OCI-LY7 (cell line): ENCODE measurements at regions not wholly inside any gene's neighbourhood (a gene's known extent, or its start where the extent isn't known, plus 50 kb on each side); places are given as distances from the start of the nearest gene placed in this dataset.

ENCODE experiments used
- BruUV-seq: library from RNA; stranded (reverse); fragments of 400-500 nt; replicated peaks from 2 replicates; lab custom pipeline; 2021; lab: Mats Ljungman, UMichigan
- CTCF ChIA-PET: fragments of 300-600 bp; sonication (Branson Sonifier 250); formaldehyde crosslinking; loops from one replicate; lab custom pipeline; 2022; ENCODE audit warnings: antibody characterized with exemption; ENCODE audit not compliant: unreplicated experiment; lab: Charles Lee
- POLR2A ChIA-PET: fragments of 300-600 bp; sonication (Branson Sonifier 250); formaldehyde crosslinking; loops from one replicate; lab custom pipeline; 2022; ENCODE audit warnings: antibody characterized with exemption; lab: Charles Lee
- DNase-seq: peaks from one replicate; pipeline ENCODE4 v3.0.0-alpha.2; 2015; ENCODE audit warnings: low spot score
- H2AFZ ChIP-seq: fragments of 200-600 bp; sonication (generic), shearing (Covaris generic); 2 replicates; pipeline ENCODE4 v1.6.1; 2014; ENCODE audit warnings: mild to moderate bottlenecking, antibody characterized with exemption, low read length, moderate library complexity
- H3K27ac ChIP-seq: fragments of 200-600 bp; sonication (generic); 2 replicates; pipeline ENCODE4 v1.5.1; 2014; ENCODE audit warnings: mixed run types, low read depth, mild to moderate bottlenecking, moderate library complexity, low read length, inconsistent platforms; ENCODE audit not compliant: poor library complexity, severe bottlenecking
- H3K36me3 ChIP-seq: fragments of 200-600 bp; sonication (generic); 2 replicates; pipeline ENCODE4 v1.6.1; 2014; ENCODE audit warnings: mild to moderate bottlenecking, antibody characterized with exemption, low read length, moderate library complexity, mixed read lengths; ENCODE audit not compliant: insufficient read depth
- H3K4me1 ChIP-seq: fragments of 200-600 bp; sonication (generic); 2 replicates; pipeline ENCODE4 v1.5.1; 2014; ENCODE audit warnings: mild to moderate bottlenecking, low read length; ENCODE audit not compliant: insufficient read depth, poor library complexity, severe bottlenecking
- H3K4me2 ChIP-seq: fragments of 200-600 bp; sonication (generic); 2 replicates; pipeline ENCODE4 v1.6.1; 2014; ENCODE audit warnings: mild to moderate bottlenecking, low read length
- H3K4me3 ChIP-seq: fragments of 200-600 bp; sonication (generic); 2 replicates; pipeline ENCODE4 v1.5.1; 2014; ENCODE audit warnings: mild to moderate bottlenecking, low read depth, low read length; ENCODE audit not compliant: poor library complexity, severe bottlenecking
- H3K79me2 ChIP-seq: fragments of 200-600 bp; sonication (generic); 2 replicates; pipeline ENCODE4 v1.6.1; 2016; ENCODE audit warnings: low read depth, mild to moderate bottlenecking, low read length, moderate library complexity, mixed read lengths; ENCODE audit not compliant: insufficient read depth
- H3K9me2 ChIP-seq: fragments of 200-600 bp; sonication (generic); 2 replicates; pipeline ENCODE4 v1.6.1; 2016; ENCODE audit warnings: mild to moderate bottlenecking, low read length, mixed read lengths; ENCODE audit not compliant: insufficient read depth
- H3K9me3 ChIP-seq: fragments of 200-600 bp; sonication (generic); 2 replicates; pipeline ENCODE4 v1.6.1; 2014; ENCODE audit warnings: mild to moderate bottlenecking, mixed run types, low read length, mixed read lengths
- H4K20me1 ChIP-seq: fragments of 200-600 bp; sonication (generic); 2 replicates; pipeline ENCODE4 v1.6.1; 2014; ENCODE audit warnings: mild to moderate bottlenecking, antibody characterized with exemption, low read length, moderate library complexity, mixed read lengths; ENCODE audit not compliant: insufficient read depth
- EZH2phosphoT487 ChIP-seq: fragments of 200-600 bp; sonication (generic); IDR thresholded peaks from 2 replicates; pipeline ENCODE4 v1.6.1; 2018; ENCODE audit warnings: low read depth, borderline replicate concordance, mild to moderate bottlenecking, mixed run types, antibody characterized with exemption, low read length, moderate library complexity, mixed read lengths
- intact Hi-C: fragments of 100-400 bp; cut with micrococcal nuclease; formaldehyde crosslinking; loops from one replicate; pipeline ENCODE4 v1.10.0; 2022; ENCODE audit not compliant: unreplicated experiment
- TF ChIP-seq, protein P1 (sequence below): fragments of 200-600 bp; sonication (generic); conservative IDR thresholded peaks from 2 replicates; pipeline ENCODE4 v1.5.1; 2014; ENCODE audit warnings: mild to moderate bottlenecking, antibody characterized with exemption, low read length, moderate library complexity, mixed read lengths

DNA sequence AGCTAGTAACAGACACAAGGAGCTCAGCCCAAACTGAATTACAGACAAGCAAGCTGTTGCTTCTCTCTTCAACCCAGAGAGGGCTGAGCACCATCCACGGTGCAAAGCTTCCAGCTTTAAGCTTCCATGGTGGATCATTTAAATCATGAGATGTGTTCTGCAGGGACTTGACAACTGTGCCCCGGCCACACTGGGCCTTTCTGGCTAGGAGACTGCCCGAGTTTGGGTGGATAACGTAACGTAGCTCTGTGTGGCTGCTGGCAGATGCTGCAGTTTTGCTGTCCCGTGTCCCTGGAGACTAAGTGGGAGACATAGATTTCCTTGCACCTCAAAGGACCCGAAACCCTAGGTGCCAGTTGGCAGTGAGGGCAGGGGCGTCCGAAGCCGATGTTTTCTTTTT lies 234.0 kb downstream of the IRX2 start:
- POLR2A ChIA-PET, result interaction anchor here (0.7 to 1.0 kb wide), 2 partner anchors 38 to 40 kb away, joined by 3 to 4 read pairs; no protein-coding TSS in a partner anchor

DNA sequence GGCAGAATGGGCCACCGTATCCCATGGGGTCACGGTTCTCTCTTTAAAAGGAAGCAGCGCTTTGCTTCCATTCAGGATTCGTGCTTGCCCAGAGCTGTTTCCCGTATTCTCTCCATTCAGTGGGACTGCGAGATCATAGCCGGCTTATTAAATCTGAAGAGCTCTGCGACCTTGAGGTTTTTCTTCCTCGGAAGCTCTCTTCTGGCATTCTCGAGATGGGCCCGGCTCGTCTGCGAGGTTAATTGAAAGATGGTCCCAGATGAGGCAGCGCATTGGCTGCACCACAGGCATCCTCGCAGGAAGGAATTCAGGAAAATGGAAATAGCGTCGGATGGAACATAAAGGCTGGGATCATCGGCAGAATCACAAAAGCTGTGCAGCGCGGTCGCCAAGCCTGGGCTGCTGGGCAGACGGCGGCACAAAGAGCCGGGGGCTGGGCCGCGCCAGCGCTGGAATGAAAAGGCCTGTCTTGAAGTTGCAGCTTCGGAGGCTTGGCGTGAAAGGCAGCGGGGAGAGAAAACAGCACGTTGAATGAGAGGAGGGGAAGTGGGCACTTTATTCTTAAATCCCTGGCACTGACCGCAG lies 236.2 kb downstream of the IRX2 start:
- Histone ChIP-seq H3K4me2 (no peak overlapping the region), H3K27ac (no peak overlapping the region), H2AFZ (no peak overlapping the region), H3K79me2 (no peaks in the 10 kb centered on the region), H3K9me3 (no peaks in the 10 kb centered on the region), H3K9me2 (no peaks in the 10 kb centered on the region), H4K20me1 (no peaks in the 10 kb centered on the region), H3K4me1 (no peaks in the 10 kb centered on the region), H3K36me3 (no peaks in the 10 kb centered on the region), H3K4me3 (no peak overlapping the region)
- no peak for TF ChIP-seq EZH2phosphoT487
- TF ChIP-seq, protein P1, sequence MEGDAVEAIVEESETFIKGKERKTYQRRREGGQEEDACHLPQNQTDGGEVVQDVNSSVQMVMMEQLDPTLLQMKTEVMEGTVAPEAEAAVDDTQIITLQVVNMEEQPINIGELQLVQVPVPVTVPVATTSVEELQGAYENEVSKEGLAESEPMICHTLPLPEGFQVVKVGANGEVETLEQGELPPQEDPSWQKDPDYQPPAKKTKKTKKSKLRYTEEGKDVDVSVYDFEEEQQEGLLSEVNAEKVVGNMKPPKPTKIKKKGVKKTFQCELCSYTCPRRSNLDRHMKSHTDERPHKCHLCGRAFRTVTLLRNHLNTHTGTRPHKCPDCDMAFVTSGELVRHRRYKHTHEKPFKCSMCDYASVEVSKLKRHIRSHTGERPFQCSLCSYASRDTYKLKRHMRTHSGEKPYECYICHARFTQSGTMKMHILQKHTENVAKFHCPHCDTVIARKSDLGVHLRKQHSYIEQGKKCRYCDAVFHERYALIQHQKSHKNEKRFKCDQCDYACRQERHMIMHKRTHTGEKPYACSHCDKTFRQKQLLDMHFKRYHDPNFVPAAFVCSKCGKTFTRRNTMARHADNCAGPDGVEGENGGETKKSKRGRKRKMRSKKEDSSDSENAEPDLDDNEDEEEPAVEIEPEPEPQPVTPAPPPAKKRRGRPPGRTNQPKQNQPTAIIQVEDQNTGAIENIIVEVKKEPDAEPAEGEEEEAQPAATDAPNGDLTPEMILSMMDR, result no peak
- POLR2A ChIA-PET, result no interaction called here
- no peak for DNase-seq
- intact Hi-C loops, result no loop called here
- no TSS peak for BruUV-seq
- CTCF ChIA-PET, result no interaction called here

More for the DNA sequence above, 234.0 kb downstream of the IRX2 start:
- no peaks in the 10 kb centered on the region for H3K4me1 ChIP-seq
- TF ChIP-seq, protein P1, result no peak
- TF ChIP-seq EZH2phosphoT487, result no peak
- no peak overlapping the region for H2AFZ ChIP-seq
- H3K27ac ChIP-seq, result no peak overlapping the region
- no peak overlapping the region for H3K4me3 ChIP-seq
- no peaks in the 10 kb centered on the region for H3K9me2 ChIP-seq
- no TSS peak for BruUV-seq
- DNase-seq, result no peak
- no peaks in the 10 kb centered on the region for H4K20me1 ChIP-seq
- intact Hi-C loops, result no loop called here
- no peaks in the 10 kb centered on the region for H3K36me3 ChIP-seq
- no peaks in the 10 kb centered on the region for H3K79me2 ChIP-seq
- H3K9me3 ChIP-seq, result no peaks in the 10 kb centered on the region
- H3K4me2 ChIP-seq, result no peak overlapping the region
- CTCF ChIA-PET, result no interaction called here

DNA sequence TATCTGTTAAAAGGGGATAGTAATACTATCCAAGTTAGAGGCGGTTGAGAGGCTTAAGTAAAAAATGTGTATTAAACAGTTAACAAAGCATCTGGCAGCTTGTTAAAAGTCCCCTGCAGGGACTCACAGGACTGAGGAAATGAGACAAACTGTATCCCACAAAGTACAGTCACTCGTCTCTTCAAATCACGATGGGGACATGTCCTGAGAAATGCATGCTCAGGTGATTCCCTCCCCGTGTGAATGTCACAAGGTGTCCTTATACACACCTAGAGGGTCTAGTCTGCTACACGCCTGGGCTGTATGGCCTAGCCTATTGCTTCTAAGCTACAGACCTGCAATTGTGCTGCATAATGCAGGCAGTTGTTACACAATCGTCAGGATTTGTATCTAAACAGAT lies 237.0 kb downstream of the IRX2 start:
- Histone ChIP-seq H3K4me3 (no peak overlapping the region), H3K79me2 (no peaks in the 10 kb centered on the region), H3K9me2 (no peaks in the 10 kb centered on the region), H3K4me1 (no peaks in the 10 kb centered on the region), H4K20me1 (no peaks in the 10 kb centered on the region), H3K9me3 (no peaks in the 10 kb centered on the region), H3K27ac (no peak overlapping the region), H2AFZ (no peak overlapping the region), H3K36me3 (no peaks in the 10 kb centered on the region), H3K4me2 (no peak overlapping the region)
- CTCF ChIA-PET, result no interaction called here
- DNase-seq, result no peak
- POLR2A ChIA-PET, result no interaction called here
- intact Hi-C loops, result no loop called here
- BruUV-seq, result no TSS peak
- TF ChIP-seq EZH2phosphoT487, result no peak
- TF ChIP-seq, protein P1, result no peak
